ENCODE measurements at regions not wholly inside any gene's neighbourhood (a gene's known extent, or its start where the extent isn't known, plus 50 kb on each side); places are given as distances from the start of the nearest gene placed in this dataset.
A peak's percentile ranks its signal among the peaks of the same experiment; 100 is the strongest.

- Histone ChIP-seq H3K27me3 (ENCODE audit: control insufficient read depth, insufficient read depth, low read length) (no peaks in the 10 kb centered on the region), H3K4me3 (ENCODE audit: low read depth in 2 of 2, low read length in 2 of 2) (no peak overlapping the region), H3K9me3 (ENCODE audit: control insufficient read depth, insufficient read depth, low read depth, low read length) (no peaks in the 10 kb centered on the region), H3K36me3 (ENCODE audit: control insufficient read depth, insufficient read depth, low read length) (no peaks in the 10 kb centered on the region), H3K27ac (ENCODE audit: low read length) (peak overlapping the region; percentile 5; the same call in 1 of the 2 replicates), H3K4me1 (ENCODE audit: control insufficient read depth, insufficient read depth, low read length) (peaks cover 22% of the 10 kb centered on the region; the same call in 1 of the 2 replicates)
- POLR2A ChIA-PET: interaction anchor here (0.7 kb wide), 1 partner anchor 60 kb away, joined by 9 read pairs; no protein-coding TSS in a partner anchor
- intact Hi-C loops (cut with micrococcal nuclease; ENCODE audit: unreplicated experiment): no loop called here
- no TSS peak for BruUV-seq (replicated peaks)
- TF ChIP-seq POLR2AphosphoS5 (IDR thresholded peaks at IDR 0.05; ENCODE audit: low read depth, low read length): no peak
- no peak for TF ChIP-seq TCF7L2 (IDR thresholded peaks at IDR 0.05; ENCODE audit: low read depth, low read length)
- TF ChIP-seq REST (IDR thresholded peaks at IDR 0.05; ENCODE audit: insufficient read depth in 1 of 2, low read depth in 2 of 2, low read length in 1 of 2): no peak
- no peak for TF ChIP-seq SIN3A (IDR thresholded peaks at IDR 0.05; ENCODE audit: borderline replicate concordance, insufficient read depth, low read depth, low read length)
- TF ChIP-seq, protein P1, sequence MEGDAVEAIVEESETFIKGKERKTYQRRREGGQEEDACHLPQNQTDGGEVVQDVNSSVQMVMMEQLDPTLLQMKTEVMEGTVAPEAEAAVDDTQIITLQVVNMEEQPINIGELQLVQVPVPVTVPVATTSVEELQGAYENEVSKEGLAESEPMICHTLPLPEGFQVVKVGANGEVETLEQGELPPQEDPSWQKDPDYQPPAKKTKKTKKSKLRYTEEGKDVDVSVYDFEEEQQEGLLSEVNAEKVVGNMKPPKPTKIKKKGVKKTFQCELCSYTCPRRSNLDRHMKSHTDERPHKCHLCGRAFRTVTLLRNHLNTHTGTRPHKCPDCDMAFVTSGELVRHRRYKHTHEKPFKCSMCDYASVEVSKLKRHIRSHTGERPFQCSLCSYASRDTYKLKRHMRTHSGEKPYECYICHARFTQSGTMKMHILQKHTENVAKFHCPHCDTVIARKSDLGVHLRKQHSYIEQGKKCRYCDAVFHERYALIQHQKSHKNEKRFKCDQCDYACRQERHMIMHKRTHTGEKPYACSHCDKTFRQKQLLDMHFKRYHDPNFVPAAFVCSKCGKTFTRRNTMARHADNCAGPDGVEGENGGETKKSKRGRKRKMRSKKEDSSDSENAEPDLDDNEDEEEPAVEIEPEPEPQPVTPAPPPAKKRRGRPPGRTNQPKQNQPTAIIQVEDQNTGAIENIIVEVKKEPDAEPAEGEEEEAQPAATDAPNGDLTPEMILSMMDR (IDR thresholded peaks at IDR 0.05): no peak
- ATAC-seq: no peak
- CTCF ChIA-PET: no interaction called here
- in situ Hi-C loops (cut with HindIII; ENCODE audit: low pct_unique_long_range_greater_than_20kb, low sequenced_read_pairs): no loop called here
- DNase-seq (ENCODE audit: low read depth, low spot score): no peak
Observed at GRCh38 chr12:116365114-116365513, 87.6 kb upstream of the MED13L start.

DNA sequence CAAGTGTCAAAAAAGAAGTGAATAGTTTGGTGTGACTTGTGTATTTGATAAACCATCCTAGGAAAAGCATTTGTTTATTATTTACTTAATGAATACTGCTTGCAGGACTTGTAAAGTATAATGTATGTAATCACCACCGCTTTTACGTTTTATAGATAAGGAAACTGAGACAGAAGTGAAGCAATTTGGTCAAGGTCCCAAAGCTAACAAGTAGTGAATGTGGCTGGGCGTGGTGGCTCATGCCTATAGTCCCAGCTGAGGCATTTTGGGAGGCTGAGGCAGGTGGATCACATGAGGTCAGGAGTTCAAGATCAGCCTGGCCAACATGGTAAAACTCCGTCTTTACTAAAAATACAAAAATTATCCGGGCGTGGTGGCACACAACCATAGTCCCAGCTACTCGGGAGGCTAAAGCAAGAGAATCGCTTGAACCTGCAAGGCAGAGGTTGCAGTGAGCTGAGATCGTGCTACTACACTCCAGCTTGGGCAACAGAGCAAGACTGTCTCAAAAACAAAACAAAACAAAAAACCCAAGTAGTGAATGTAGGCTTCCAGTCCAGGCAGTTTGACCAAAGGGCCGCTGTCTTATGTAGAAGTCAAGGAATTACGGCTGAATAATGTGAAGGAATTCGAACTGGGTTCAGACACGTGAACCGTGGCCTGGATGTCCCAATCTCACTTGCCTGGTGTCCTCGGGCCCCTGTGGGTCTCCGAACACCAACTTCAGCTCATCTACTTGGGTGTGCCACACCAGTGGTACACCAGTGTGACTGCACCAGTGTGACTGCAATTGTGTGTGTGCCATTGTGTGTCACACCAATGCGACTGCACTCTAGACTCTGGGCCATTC, 88.3 kb upstream of the MED13L start:
- BruUV-seq (replicated peaks): no TSS peak
- no peak for ATAC-seq
- Histone ChIP-seq H3K4me1 (ENCODE audit: control insufficient read depth, insufficient read depth, low read length) (peaks cover 22% of the 10 kb centered on the region; the same call in 1 of the 2 replicates), H3K4me3 (ENCODE audit: low read depth in 2 of 2, low read length in 2 of 2) (no peak overlapping the region), H3K27ac (ENCODE audit: low read length) (peak overlapping the region; percentile 44), H3K27me3 (ENCODE audit: control insufficient read depth, insufficient read depth, low read length) (no peaks in the 10 kb centered on the region), H3K9me3 (ENCODE audit: control insufficient read depth, insufficient read depth, low read depth, low read length) (no peaks in the 10 kb centered on the region), H3K36me3 (ENCODE audit: control insufficient read depth, insufficient read depth, low read length) (no peaks in the 10 kb centered on the region)
- DNase-seq (ENCODE audit: low read depth, low spot score): no peak
- TF ChIP-seq POLR2AphosphoS5 (IDR thresholded peaks at IDR 0.05; ENCODE audit: low read depth, low read length) (no peak), SIN3A (IDR thresholded peaks at IDR 0.05; ENCODE audit: borderline replicate concordance, insufficient read depth, low read depth, low read length) (no peak), TCF7L2 (IDR thresholded peaks at IDR 0.05; ENCODE audit: low read depth, low read length) (no peak), REST (IDR thresholded peaks at IDR 0.05; ENCODE audit: insufficient read depth in 1 of 2, low read depth in 2 of 2, low read length in 1 of 2) (no peak)
- TF ChIP-seq, protein P1 (IDR thresholded peaks at IDR 0.05): no peak
- in situ Hi-C loops (cut with HindIII; ENCODE audit: low pct_unique_long_range_greater_than_20kb, low sequenced_read_pairs) (no loop called here), intact Hi-C loops (cut with micrococcal nuclease; ENCODE audit: unreplicated experiment) (no loop called here)
- ChIA-PET CTCF (no interaction called here), POLR2A (no interaction called here)

Data from Panc1 (cell line).